ENCODE measurements at regions not wholly inside any gene's neighbourhood (a gene's known extent, or its start where the extent isn't known, plus 50 kb on each side); places are given as distances from the start of the nearest gene placed in this dataset.

DNA sequence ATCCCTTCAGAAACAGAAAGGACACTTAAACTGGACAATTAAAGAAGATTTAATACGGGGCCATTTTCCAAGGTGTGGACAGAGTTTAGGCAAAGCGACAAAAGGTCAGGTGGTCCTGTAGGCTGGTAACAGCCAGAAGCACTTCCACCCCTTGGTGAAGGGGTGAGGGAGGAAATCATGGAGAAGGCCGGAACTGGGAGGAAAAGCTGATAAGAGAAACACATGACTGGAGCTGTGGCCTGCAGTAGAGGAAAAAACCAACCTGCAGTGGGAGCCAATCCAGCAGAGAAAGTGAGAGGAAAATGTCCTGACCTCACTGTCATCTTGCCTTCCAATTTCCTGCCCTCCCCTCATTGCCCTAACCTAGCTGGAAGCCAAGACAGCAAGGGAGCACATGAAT is 249.8 kb downstream of the LMO4 start:
- H3K27ac ChIP-seq, result no peak overlapping the region
- no peaks in the 10 kb centered on the region for H3K4me1 ChIP-seq
- 27 to 29% methylated on average over 3 of the region's 3 CpGs for WGBS, 2 donors
- H3K27me3 ChIP-seq, result no peaks in the 10 kb centered on the region
- no peak overlapping the region for H3K4me3 ChIP-seq
- no peaks in the 10 kb centered on the region for H3K36me3 ChIP-seq
- TF ChIP-seq CTCF (IDR thresholded peaks at IDR 0.05) (no peak), EP300 (IDR thresholded peaks at IDR 0.05) (no peak), POLR2A (IDR thresholded peaks at IDR 0.05) (no peak)
- DNase-seq (ENCODE audit: low spot score in 2 of 2), result no peak
- H3K9me3 ChIP-seq, result no peaks in the 10 kb centered on the region

GRCh38 chr1:87583459-87583858 is 254.8 kb downstream of the LMO4 start:
- H3K4me3 ChIP-seq, result no peak overlapping the region
- no peak overlapping the region for H3K27ac ChIP-seq
- TF ChIP-seq EP300 (IDR thresholded peaks at IDR 0.05), result no peak
- no peak for TF ChIP-seq CTCF (IDR thresholded peaks at IDR 0.05)
- TF ChIP-seq POLR2A (IDR thresholded peaks at IDR 0.05), result no peak
- WGBS, 2 donors, result 64 to 66% methylated on average over 4 of the region's 4 CpGs
- H3K9me3 ChIP-seq, result no peaks in the 10 kb centered on the region
- no peaks in the 10 kb centered on the region for H3K36me3 ChIP-seq
- no peaks in the 10 kb centered on the region for H3K4me1 ChIP-seq
- DNase-seq (ENCODE audit: low spot score in 2 of 2), result no peak
- no peaks in the 10 kb centered on the region for H3K27me3 ChIP-seq

DNA sequence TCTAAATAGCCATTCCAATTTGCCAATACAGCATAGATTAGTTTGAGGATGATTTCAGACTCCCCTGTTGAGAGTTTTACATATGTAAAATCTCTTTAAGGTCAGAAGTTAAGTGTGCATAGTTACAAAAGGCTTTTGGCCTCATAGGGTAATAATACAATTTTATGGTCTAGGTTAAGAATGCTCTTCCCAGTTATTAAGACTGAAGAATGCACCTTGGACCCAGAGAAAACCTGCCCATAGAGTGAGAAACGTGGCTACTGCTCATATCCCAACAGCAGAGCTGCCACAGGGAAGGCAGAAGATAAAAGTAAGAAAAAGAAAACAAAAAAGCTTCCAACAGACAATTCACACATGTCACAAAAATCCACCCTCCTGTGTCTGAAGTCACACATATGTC is 255.9 kb downstream of the LMO4 start:
- no peak for TF ChIP-seq POLR2A (IDR thresholded peaks at IDR 0.05)
- no peak for TF ChIP-seq CTCF (IDR thresholded peaks at IDR 0.05)
- no peak for TF ChIP-seq EP300 (IDR thresholded peaks at IDR 0.05)
- Histone ChIP-seq H3K9me3 (no peaks in the 10 kb centered on the region), H3K4me3 (no peak overlapping the region), H3K36me3 (no peaks in the 10 kb centered on the region), H3K27me3 (no peaks in the 10 kb centered on the region), H3K27ac (no peak overlapping the region), H3K4me1 (no peaks in the 10 kb centered on the region)
- DNase-seq (ENCODE audit: low spot score in 2 of 2), result no peak
- 67 to 84% methylated on average over 1 of the region's 1 CpG for WGBS, 2 donors

- 84 to 85% methylated on average over 3 of the region's 3 CpGs for WGBS, 2 donors
- no peak for TF ChIP-seq POLR2A (IDR thresholded peaks at IDR 0.05)
- TF ChIP-seq EP300 (IDR thresholded peaks at IDR 0.05), result no peak
- no peak for TF ChIP-seq CTCF (IDR thresholded peaks at IDR 0.05)
These were observed 257.8 kb downstream of the LMO4 start for GRCh38 chr1:87586501-87586900.

DNA sequence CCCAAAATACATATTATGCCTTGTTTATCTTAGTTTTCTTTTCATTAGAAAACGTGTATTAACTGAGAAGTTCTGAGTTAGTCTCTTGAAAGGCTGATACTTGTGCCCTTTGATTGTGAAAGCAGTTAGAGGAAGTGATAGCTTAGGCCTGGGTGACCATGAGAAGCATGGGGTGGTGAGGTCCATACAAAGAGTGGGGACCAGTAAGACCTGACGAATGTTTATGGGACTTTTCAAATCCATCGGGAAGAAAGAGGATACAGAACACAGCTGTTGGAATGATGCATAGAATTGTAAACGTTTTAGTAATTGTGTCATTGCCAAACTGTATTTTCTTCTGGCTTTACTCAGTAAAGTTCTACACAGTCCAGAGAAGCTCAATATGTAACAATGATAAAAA is 259.8 kb downstream of the LMO4 start:
- DNase-seq (ENCODE audit: low spot score in 2 of 2), result no peak
- no peak overlapping the region for H3K4me3 ChIP-seq
- H3K36me3 ChIP-seq, result no peaks in the 10 kb centered on the region
- H3K27ac ChIP-seq, result no peak overlapping the region
- H3K4me1 ChIP-seq, result no peaks in the 10 kb centered on the region
- H3K9me3 ChIP-seq, result no peaks in the 10 kb centered on the region
- TF ChIP-seq CTCF (IDR thresholded peaks at IDR 0.05), result no peak
- TF ChIP-seq EP300 (IDR thresholded peaks at IDR 0.05), result no peak
- TF ChIP-seq POLR2A (IDR thresholded peaks at IDR 0.05), result no peak
- no peaks in the 10 kb centered on the region for H3K27me3 ChIP-seq
- WGBS, 2 donors, result 52 to 54% methylated on average over 4 of the region's 4 CpGs

More at GRCh38 chr1:87586501-87586900, 257.8 kb downstream of the LMO4 start:
- Histone ChIP-seq H3K9me3 (no peaks in the 10 kb centered on the region), H3K27me3 (no peaks in the 10 kb centered on the region), H3K4me1 (no peaks in the 10 kb centered on the region), H3K27ac (no peak overlapping the region), H3K4me3 (no peak overlapping the region), H3K36me3 (no peaks in the 10 kb centered on the region)
- DNase-seq (ENCODE audit: low spot score in 2 of 2), result no peak
